Ecto neural progenitor cell (in vitro differentiated cells): ENCODE measurements at regions not wholly inside any gene's neighbourhood (a gene's known extent, or its start where the extent isn't known, plus 50 kb on each side); places are given as distances from the start of the nearest gene placed in this dataset.
"Not testable (repeated sequence)": the region's sequence is repeated elsewhere in the genome, so short reads cannot be mapped to it uniquely, and the experiment has no call there.

Source experiments
- DNase-seq: peaks from one replicate; pipeline ENCODE4 v3.0.0-alpha.2; 2018; ENCODE audit warnings: low spot score

DNA sequence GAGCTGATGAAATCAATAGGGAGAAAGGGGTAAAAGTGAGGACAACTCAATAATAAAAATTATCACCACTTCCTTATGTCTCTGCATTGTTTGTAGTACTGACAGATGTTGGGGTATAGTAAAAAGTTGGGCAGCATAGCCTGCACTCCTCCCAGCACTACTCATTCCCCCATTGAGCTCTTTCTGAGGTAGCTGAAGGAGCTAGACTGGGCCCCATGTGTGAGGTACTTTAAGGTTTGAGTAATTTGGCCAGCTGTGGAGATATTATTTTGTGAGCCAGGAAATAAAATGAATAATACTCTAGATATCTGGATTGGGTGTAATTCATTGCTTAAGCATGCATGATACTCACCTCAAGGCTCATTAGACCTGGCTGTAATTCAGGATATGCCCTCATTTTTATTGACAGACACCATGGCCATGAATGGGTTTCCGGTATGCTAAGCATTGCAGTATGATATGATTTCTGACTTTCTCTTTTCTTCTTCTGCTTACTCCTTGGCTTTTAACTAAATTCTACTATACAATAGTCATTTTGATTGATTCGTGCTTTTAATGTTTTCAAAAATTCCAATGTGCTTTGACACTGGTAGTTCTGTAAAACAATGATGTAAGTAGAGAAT lies 283.9 kb upstream of the RIMS1 start:
- no peak for DNase-seq

DNA sequence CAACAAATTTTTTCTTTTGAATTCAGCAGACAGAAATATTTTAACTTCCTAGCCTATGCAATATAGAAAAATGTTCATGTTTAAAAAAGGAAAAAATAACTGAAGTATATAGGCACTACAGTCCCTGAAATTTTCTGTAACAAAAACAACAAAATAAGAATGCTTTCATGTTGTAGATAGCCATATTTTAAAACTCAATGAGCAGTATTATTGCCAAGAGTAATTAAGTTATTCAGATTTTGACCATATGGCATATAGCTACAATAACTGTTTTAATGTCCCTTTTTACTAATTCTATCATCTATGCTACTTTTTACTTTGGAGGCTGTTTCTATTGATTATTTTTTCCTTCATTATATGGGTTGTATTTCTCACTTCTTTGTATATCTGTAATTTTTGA lies 283.3 kb upstream of the RIMS1 start:
- no peak for DNase-seq

DNA sequence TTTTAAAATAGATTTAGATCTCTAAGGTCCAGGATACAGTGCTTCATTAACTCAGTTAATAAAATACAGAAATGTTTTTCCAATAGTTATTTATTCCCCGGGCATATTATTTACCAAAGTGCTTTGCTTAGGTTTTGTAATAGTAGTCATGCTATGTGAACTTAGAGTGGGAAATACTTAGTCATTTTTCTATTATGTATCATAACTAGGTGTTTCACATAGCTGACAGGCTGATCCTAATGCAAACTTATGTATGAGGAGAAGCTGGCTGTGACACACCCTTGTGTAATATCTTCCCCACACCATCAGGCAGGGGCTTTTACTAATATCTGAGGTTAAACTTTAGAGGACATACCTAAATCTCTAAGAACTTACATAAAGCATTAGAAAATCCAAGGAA lies 277.7 kb upstream of the RIMS1 start:
- no peak for DNase-seq

- no peak for DNase-seq
These were observed 266.5 kb upstream of the RIMS1 start for GRCh38 chr6:71619836-71620235.

- no peak for DNase-seq
These were observed 264.3 kb upstream of the RIMS1 start for GRCh38 chr6:71621918-71622519.

DNA sequence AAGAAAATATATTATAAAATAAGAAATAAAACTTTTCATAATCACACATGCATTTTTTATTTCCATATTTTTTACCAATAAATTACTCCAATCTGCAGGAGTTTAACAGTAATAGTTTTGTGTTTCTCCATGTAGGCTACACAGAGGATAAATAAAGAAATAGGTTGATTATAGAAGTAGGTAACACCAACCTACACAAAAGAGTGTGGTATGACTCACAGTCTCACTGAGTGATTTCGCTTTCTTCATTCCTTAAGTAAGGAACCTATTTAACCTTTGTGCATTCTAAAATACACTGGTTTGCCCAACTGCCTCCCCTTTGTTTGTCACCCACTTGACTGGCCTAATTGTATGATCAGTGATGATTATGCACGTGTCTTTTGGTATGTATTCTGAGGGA lies 244.2 kb upstream of the RIMS1 start:
- no peak for DNase-seq

- no peak for DNase-seq
These were observed 243.6 kb upstream of the RIMS1 start for GRCh38 chr6:71642793-71643192.

- no peak for DNase-seq
These were observed 241.1 kb upstream of the RIMS1 start for GRCh38 chr6:71645299-71645698.

- DNase-seq: no peak
These were observed 236.4 kb upstream of the RIMS1 start for GRCh38 chr6:71649915-71650314.

DNA sequence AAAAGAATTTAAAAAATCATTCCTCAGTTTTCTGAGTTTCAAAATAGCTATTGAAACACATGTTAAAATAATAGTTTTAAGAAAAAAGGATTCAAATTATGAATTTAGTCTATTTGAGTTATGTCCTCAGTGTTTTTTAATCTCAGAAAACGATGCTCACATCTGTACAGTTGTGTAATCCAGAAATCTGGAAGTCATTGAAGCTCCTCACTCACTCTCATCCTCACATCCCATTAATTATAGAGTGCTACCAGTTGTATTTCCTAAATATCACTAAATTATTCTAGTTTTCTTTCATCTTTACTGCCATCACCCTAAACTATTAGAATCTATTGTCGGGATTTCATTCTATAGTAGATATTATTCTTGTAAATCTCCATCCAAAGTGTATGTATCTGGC lies 234.7 kb upstream of the RIMS1 start:
- DNase-seq: no peak

GRCh38 chr6:71656121-71656520 lies 230.2 kb upstream of the RIMS1 start:
- DNase-seq: no peak

GRCh38 chr6:71665931-71666330 lies 220.4 kb upstream of the RIMS1 start:
- no peak for DNase-seq

- no peak for DNase-seq
These were observed 213.5 kb upstream of the RIMS1 start for GRCh38 chr6:71672876-71673275.

- DNase-seq: no peak
These were observed 211.0 kb upstream of the RIMS1 start for GRCh38 chr6:71675386-71675785.

- DNase-seq: no peak
These were observed 210.1 kb upstream of the RIMS1 start for GRCh38 chr6:71676298-71676697.

DNA sequence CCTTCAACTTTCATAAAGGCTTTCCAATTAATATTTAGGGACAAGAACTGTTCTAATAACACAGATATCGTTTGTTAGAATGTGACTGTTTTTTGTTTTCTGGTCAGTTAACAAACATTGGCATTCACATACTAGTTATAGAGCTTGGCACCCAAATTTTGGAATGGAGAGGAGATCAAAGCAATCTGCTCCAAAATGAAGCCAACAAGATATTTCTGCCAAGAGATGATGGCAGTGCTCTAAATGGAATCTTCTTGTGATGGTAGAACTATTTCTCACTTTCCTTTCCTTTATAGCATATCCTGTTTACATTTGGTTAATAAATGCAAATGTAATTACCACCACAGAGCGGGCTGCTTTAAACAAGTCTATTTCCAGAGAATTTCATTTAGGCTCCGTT lies 208.3 kb upstream of the RIMS1 start:
- DNase-seq: no peak

- DNase-seq: no peak
These were observed 205.0 kb upstream of the RIMS1 start for GRCh38 chr6:71681234-71681867.

DNA sequence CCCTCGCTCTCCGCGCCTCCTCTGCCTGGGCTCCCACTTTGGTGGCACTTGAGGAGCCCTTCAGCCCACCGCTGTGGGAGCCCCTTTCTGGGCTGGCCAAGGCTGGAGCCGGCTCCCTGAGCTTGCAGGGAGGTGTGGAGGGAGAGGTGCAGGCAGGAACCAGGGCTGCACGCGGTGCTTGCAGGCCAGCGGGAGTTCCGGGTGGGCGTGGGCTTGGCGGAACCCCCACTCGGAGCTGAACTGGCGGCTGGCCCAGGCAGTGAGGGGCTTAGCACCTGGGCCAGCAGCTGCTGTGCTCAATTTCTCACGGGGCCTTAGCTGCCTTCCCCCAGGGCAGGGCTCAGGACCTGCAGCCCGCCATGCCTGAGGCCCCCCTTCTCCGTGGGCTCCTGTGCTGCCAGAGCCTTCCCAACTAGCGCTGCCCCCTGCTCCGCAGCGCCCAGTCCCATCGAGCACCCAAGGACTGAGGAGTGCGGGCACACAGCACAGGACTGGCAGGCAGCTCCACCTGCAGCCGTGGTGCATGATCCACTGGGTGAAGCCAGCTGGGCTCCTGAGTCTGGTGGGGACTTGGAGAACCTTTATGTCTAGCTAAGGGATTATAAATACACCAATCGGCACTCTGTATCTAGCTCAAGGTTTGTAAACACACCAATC lies 200.2 kb upstream of the RIMS1 start:
- DNase-seq: not testable (repeated sequence)

- DNase-seq: no peak
These were observed 187.6 kb upstream of the RIMS1 start for GRCh38 chr6:71698702-71699101.

DNA sequence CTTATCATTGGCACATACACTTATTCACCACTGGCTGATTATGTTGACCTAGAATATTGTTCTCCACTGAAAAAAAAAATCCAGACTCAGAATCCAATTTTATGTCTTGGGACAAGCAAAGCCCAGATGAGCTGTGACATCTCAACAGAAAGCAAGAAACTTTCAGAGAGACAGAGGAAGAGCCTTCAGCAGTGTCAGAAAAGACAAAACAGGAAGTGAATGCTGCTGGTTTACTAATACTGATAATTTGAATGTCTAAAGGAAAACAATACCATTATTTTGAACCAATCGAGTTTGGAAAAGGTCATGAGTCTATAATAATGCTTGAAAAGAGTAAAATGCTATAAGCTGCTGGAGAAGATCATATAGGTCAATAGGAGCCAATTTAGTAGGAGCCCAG lies 179.8 kb upstream of the RIMS1 start:
- no peak for DNase-seq

GRCh38 chr6:71707059-71707458 lies 179.3 kb upstream of the RIMS1 start:
- no peak for DNase-seq

DNA sequence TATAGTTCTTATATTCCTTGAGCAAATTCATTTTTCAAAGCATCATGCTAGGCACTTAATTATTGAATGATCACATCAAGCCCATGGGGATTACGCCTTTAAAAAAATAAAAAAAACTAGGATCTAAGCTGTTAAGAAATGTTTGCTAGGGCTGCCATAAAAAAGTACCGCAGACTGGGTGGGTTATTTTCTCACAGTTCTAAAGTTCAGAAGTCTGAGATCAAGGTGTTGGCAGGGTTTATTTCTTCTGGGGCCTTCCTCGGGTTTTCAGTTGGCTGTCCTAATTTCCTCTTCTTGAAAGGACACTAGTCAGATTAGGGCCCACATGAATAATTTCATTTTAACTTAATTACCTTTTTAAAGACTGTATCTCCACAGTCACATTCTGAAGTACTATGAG lies 165.6 kb upstream of the RIMS1 start:
- DNase-seq: no peak

- no peak for DNase-seq
These were observed 164.7 kb upstream of the RIMS1 start for GRCh38 chr6:71721642-71722041.
